Parathyroid adenoma (tissue), 2 donors: ENCODE measurements at regions not wholly inside any gene's neighbourhood (a gene's known extent, or its start where the extent isn't known, plus 50 kb on each side); places are given as distances from the start of the nearest gene placed in this dataset.

Source experiments
- H2AFZ ChIP-seq: fragments of 300-600 bp; sonication (generic); one replicate; pipeline ENCODE4 v1.7.0; 2017; ENCODE audit warnings: antibody characterized with exemption, mild to moderate bottlenecking
- H3K27ac ChIP-seq: fragments of 300-600 bp; sonication (generic); one replicate; pipeline ENCODE4 v1.7.0; 2017
- H3K27me3 ChIP-seq: fragments of 300-600 bp; sonication (generic); one replicate; pipeline ENCODE4 v1.7.0; 2017; ENCODE audit warnings: low read length; ENCODE audit not compliant: control insufficient read depth, insufficient read depth
- H3K36me3 ChIP-seq: fragments of 300-600 bp; sonication (generic); one replicate; pipeline ENCODE4 v1.7.0; 2017; ENCODE audit warnings: low read length; ENCODE audit not compliant: control insufficient read depth, insufficient read depth
- H3K4me1 ChIP-seq: fragments of 300-600 bp; sonication (generic); one replicate; pipeline ENCODE4 v1.7.0; 2017; ENCODE audit warnings: control low read depth
- H3K4me2 ChIP-seq: fragments of 300-600 bp; sonication (generic); one replicate; pipeline ENCODE4 v1.7.0; 2017; ENCODE audit warnings: low read length
- H3K4me3 ChIP-seq: fragments of 300-600 bp; sonication (generic); one replicate; pipeline ENCODE4 v1.7.0; 2017; ENCODE audit warnings: low read depth, low read length
- H3K79me2 ChIP-seq: fragments of 300-600 bp; sonication (generic); one replicate; pipeline ENCODE4 v1.7.0; 2017; ENCODE audit warnings: control low read depth
- H3K9ac ChIP-seq: fragments of 300-600 bp; sonication (generic); one replicate; pipeline ENCODE4 v1.7.0; 2017; ENCODE audit warnings: mild to moderate bottlenecking
- H3K9me3 ChIP-seq: fragments of 300-600 bp; sonication (generic); one replicate; pipeline ENCODE4 v1.7.0; 2017; ENCODE audit warnings: low read length; ENCODE audit not compliant: control insufficient read depth
- TF ChIP-seq, protein P1 (sequence below): fragments of 300-600 bp; sonication (generic); IDR thresholded peaks from one replicate; pipeline ENCODE4 v1.7.0; 2017; ENCODE audit warnings: antibody characterized with exemption, mild to moderate bottlenecking
- donor health status: primary hyperparathyroidism.

DNA sequence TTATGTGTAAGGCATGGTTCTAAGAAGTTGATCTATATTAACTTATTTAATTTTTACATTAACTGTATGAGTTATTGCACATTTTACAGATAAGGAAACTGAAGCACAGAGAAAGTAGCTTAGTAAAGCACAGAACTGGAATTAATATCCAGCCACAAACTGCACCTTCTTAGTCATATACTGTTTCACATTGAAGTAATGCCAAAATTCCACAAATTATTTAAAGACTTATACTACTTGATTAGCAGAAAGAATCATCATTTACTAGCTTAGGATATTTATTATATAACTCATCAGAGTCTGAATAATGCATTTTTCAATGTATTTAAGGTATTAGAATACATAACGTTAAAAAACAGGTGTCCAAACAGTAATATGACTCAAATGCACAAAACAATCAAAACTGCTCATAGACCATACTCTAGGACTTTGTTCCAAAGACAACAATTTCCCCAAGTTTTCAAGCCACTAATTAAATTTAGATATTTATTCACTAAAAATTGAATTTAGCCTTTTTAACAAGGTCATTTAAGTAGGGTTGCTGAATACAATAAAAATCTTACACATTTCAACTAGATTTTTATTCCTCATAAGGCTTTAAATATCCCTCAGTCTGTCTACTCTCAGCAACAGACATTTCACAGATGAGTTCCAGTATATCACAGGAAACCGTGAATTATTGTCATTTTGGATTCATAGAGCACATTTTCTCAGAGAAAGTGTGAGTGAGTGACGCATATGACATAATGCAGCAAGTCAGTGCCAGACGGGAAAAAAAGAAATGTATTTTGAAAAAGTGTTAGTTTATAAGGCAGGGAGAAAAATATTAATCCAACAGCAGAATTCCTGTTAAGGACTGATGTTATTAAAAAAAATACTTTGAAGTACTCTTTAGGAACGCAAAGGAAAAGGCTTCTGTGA is 782.5 kb downstream of the TMTC2 start:
- Histone ChIP-seq H3K4me3 (no peak overlapping the region), H3K36me3 (no peaks in the 10 kb centered on the region), H3K27me3 (no peaks in the 10 kb centered on the region), H3K27ac (no peak overlapping the region), H3K9me3 (no peaks in the 10 kb centered on the region), H2AFZ (no peak overlapping the region), H3K79me2 (no peaks in the 10 kb centered on the region), H3K4me2 (no peak overlapping the region), H3K4me1 (no peaks in the 10 kb centered on the region), H3K9ac (no peak overlapping the region)
- TF ChIP-seq, protein P1, sequence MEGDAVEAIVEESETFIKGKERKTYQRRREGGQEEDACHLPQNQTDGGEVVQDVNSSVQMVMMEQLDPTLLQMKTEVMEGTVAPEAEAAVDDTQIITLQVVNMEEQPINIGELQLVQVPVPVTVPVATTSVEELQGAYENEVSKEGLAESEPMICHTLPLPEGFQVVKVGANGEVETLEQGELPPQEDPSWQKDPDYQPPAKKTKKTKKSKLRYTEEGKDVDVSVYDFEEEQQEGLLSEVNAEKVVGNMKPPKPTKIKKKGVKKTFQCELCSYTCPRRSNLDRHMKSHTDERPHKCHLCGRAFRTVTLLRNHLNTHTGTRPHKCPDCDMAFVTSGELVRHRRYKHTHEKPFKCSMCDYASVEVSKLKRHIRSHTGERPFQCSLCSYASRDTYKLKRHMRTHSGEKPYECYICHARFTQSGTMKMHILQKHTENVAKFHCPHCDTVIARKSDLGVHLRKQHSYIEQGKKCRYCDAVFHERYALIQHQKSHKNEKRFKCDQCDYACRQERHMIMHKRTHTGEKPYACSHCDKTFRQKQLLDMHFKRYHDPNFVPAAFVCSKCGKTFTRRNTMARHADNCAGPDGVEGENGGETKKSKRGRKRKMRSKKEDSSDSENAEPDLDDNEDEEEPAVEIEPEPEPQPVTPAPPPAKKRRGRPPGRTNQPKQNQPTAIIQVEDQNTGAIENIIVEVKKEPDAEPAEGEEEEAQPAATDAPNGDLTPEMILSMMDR = no peak

DNA sequence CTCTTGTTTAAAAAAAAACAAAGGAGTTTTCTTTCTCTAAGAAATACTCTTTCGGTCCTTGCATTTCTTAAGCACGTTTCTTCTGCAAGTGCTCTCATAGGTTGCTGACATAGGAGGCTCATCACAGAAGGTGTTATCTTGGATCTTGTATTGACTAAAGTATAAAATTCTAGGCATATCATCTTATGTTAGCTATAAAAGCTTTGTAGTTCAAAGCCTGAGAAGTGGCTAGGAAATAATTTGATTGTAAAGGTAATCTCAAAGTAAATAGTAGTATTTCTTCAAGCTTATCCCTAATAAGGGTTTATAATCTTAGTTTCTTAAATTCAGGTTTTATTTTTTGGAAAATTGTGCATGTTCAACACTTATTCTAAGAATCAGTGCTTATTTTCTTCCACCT is 778.9 kb downstream of the TMTC2 start:
- no peak overlapping the region for H3K4me2 ChIP-seq
- TF ChIP-seq, protein P1 = no peak
- no peaks in the 10 kb centered on the region for H3K4me1 ChIP-seq
- no peak overlapping the region for H3K27ac ChIP-seq
- no peak overlapping the region for H2AFZ ChIP-seq
- no peaks in the 10 kb centered on the region for H3K9me3 ChIP-seq
- no peaks in the 10 kb centered on the region for H3K79me2 ChIP-seq
- no peak overlapping the region for H3K4me3 ChIP-seq
- no peak overlapping the region for H3K9ac ChIP-seq
- no peaks in the 10 kb centered on the region for H3K27me3 ChIP-seq
- H3K36me3 ChIP-seq = no peaks in the 10 kb centered on the region

DNA sequence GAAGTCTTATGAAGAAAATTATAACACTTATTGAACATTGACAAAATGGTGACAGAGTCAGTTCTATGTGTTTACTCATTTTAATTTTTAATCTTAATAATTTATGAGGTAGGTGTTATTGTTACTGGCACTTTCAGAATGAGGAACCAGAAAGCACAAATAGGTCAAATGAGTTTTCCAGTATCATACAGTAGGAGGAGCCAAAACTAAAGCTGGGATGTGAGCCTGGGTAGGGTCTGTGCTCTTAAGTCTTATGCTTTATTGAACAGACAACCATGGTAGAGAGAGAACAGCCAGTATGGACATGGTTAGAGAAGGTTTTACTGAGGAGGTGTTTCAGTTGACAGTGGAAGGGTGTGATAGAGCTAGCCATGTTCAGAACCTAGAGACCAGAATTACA is 775.7 kb downstream of the TMTC2 start:
- Histone ChIP-seq H3K36me3 (no peaks in the 10 kb centered on the region), H3K9ac (no peak overlapping the region), H3K79me2 (no peaks in the 10 kb centered on the region), H2AFZ (no peak overlapping the region), H3K27me3 (no peaks in the 10 kb centered on the region), H3K4me3 (no peak overlapping the region), H3K27ac (no peak overlapping the region), H3K9me3 (no peaks in the 10 kb centered on the region), H3K4me2 (no peak overlapping the region), H3K4me1 (no peaks in the 10 kb centered on the region)
- TF ChIP-seq, protein P1 = no peak

DNA sequence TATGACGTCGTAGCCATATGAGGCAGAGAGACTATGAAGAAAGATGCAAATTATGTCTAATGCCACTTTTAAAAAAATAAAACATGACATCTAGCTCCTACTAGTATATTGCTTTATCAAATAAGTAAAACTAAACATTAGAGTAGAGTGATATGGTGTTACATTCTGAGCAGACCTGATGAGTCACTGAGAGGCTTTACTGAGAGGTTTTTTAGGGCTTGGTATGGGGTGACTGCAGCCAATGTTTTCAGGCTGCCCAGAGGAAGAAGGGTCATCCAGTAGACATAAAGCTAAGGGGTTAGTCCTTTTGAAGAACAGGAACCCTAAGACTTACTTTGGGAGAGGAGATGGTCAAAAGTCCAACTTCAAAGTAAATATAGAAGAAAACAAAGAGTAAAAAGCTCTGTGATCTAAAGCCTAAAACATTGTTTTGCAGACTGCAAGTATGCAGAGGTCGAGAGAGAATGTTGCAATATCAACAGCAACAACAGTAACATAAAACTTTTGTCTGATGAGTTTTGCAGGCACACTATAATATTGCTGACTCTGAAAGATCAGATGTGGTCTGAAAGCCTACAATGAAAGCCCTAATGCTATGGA is 774.7 kb downstream of the TMTC2 start:
- Histone ChIP-seq H3K27ac (no peak overlapping the region), H3K27me3 (no peaks in the 10 kb centered on the region), H3K9me3 (no peaks in the 10 kb centered on the region), H3K4me3 (no peak overlapping the region), H3K4me1 (no peaks in the 10 kb centered on the region), H3K4me2 (no peak overlapping the region), H3K36me3 (no peaks in the 10 kb centered on the region), H2AFZ (no peak overlapping the region), H3K9ac (no peak overlapping the region), H3K79me2 (no peaks in the 10 kb centered on the region)
- TF ChIP-seq, protein P1 = no peak
